Tibial nerve (tissue), 4 donors: ENCODE measurements at regions not wholly inside any gene's neighbourhood (a gene's known extent, or its start where the extent isn't known, plus 50 kb on each side); places are given as distances from the start of the nearest gene placed in this dataset.

Experiments
- DNase-seq, 2 donors: peaks; one replicate each; pipeline ENCODE4 v3.0.0-alpha.2; 2019; ENCODE audit warnings: low spot score in 2 of 2
- H3K27ac ChIP-seq, 4 donors: fragments of 200-600 bp; sonication (generic) in 3 of 4; one replicate each; pipeline ENCODE4 v1.5.1; 2017 to 2019; ENCODE audit warnings: mild to moderate bottlenecking in 1 of 4
- H3K27me3 ChIP-seq, 2 donors: fragments of 200-600 bp; sonication (generic) in 1 of 2; one replicate each; pipeline versions ENCODE4 v1.5.1 to v1.6.0; 2017 to 2019
- H3K36me3 ChIP-seq, 3 donors: fragments of 200-600 bp; sonication (generic); one replicate each; pipeline ENCODE4 v1.5.1; 2018 to 2019
- H3K4me1 ChIP-seq, 4 donors: fragments of 200-600 bp; sonication (generic) in 3 of 4; one replicate each; pipeline ENCODE4 v1.5.1; 2017 to 2019
- H3K4me3 ChIP-seq, 4 donors: fragments of 200-600 bp; sonication (generic) in 3 of 4; one replicate each; pipeline ENCODE4 v1.5.1; 2017 to 2019; ENCODE audit warnings: mild to moderate bottlenecking in 1 of 4, moderate library complexity in 1 of 4
- H3K9me3 ChIP-seq, 4 donors: fragments of 200-600 bp; sonication (generic) in 3 of 4; one replicate each; pipeline ENCODE4 v1.5.1; 2017 to 2019
- CTCF ChIP-seq, 5 experiments: fragments of 200-600 bp in 3 of 5; fragments of 450-650 bp in 2 of 5; sonication (generic) in 3 of 5; IDR thresholded peaks; one replicate each; pipeline ENCODE4 v1.5.1; 2016 to 2019; ENCODE audit warnings: antibody characterized with exemption in 5 of 5, mild to moderate bottlenecking in 3 of 5, moderate library complexity in 2 of 5
- EP300 ChIP-seq, 2 donors: sonication (generic); formaldehyde crosslinking; IDR thresholded peaks; one replicate each; pipeline ENCODE4 v1.6.1; 2017; ENCODE audit warnings: antibody characterized with exemption in 2 of 2, mild to moderate bottlenecking in 1 of 2
- POLR2A ChIP-seq, 2 donors: fragments of 450-650 bp; IDR thresholded peaks; one replicate each; pipeline ENCODE4 v1.6.1; 2017; ENCODE audit warnings: antibody characterized with exemption in 2 of 2, mild to moderate bottlenecking in 2 of 2, moderate library complexity in 2 of 2
- WGBS, 2 donors: methylation state at CpG; one replicate each; pipeline ENCODE4 v1.1.5; 2018; 5-methylcytosine and 5-hydroxymethylcytosine counted together

GRCh38 chr2:203585516-203585915, 50.4 kb upstream of the RAPH1 start:
- Histone ChIP-seq H3K27me3 (no peaks in the 10 kb centered on the region), H3K4me3 (no peak overlapping the region), H3K36me3 (no peaks in the 10 kb centered on the region), H3K27ac (no peak overlapping the region), H3K4me1 (peaks cover 0 to 20% (median 0%) of the 10 kb centered on the region in 4 donors), H3K9me3 (no peaks in the 10 kb centered on the region)
- TF ChIP-seq EP300 (IDR thresholded peaks at IDR 0.05): no peak
- no peak for TF ChIP-seq CTCF (IDR thresholded peaks at IDR 0.05)
- no peak for TF ChIP-seq POLR2A (IDR thresholded peaks at IDR 0.05)
- WGBS, 2 donors: 91 to 98% methylated on average over 2 of the region's 2 CpGs
- no peak for DNase-seq

- 87 to 92% methylated on average over 6 of the region's 6 CpGs for WGBS, 2 donors
- Histone ChIP-seq H3K36me3 (no peaks in the 10 kb centered on the region), H3K9me3 (no peaks in the 10 kb centered on the region), H3K27ac (no peak overlapping the region), H3K4me3 (no peak overlapping the region), H3K27me3 (no peaks in the 10 kb centered on the region), H3K4me1 (peaks cover 0 to 20% (median 0%) of the 10 kb centered on the region in 4 donors)
- TF ChIP-seq EP300 (IDR thresholded peaks at IDR 0.05) (no peak), POLR2A (IDR thresholded peaks at IDR 0.05) (no peak), CTCF (IDR thresholded peaks at IDR 0.05) (no peak)
- no peak for DNase-seq
These were observed 51.1 kb upstream of the RAPH1 start for GRCh38 chr2:203586206-203586605.

DNA sequence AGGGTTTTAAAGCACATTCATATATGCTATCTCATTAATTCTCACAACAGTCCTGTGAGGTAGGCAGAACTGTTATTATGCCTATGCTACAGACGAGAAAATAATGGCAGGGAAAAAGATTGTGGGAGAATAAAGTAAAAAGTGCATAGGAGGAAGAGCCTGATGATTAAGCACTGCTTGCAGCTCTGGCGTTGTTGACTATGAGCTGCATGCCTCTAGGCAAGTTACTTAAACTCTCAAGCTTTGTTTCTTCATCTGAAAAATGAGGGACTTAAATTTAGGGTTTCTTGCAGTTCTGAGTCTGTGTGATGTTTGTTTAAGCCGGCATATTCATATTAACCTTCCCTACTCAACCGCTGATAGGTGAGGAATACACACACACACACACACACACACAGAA, 51.6 kb upstream of the RAPH1 start:
- DNase-seq: no peak
- H3K4me3 ChIP-seq: no peak overlapping the region
- peaks cover 0 to 22% (median 0%) of the 10 kb centered on the region in 4 donors for H3K4me1 ChIP-seq
- WGBS, 2 donors: 76 to 84% methylated on average over 4 of the region's 4 CpGs
- no peak overlapping the region for H3K27ac ChIP-seq
- H3K9me3 ChIP-seq: no peaks in the 10 kb centered on the region
- no peaks in the 10 kb centered on the region for H3K36me3 ChIP-seq
- no peaks in the 10 kb centered on the region for H3K27me3 ChIP-seq
- TF ChIP-seq EP300 (IDR thresholded peaks at IDR 0.05): no peak
- no peak for TF ChIP-seq POLR2A (IDR thresholded peaks at IDR 0.05)
- no peak for TF ChIP-seq CTCF (IDR thresholded peaks at IDR 0.05)

GRCh38 chr2:203590496-203590895, 55.4 kb upstream of the RAPH1 start:
- Histone ChIP-seq H3K27ac (no peak overlapping the region), H3K4me1 (peaks cover 0 to 9% (median 0%) of the 10 kb centered on the region in 4 donors), H3K36me3 (no peaks in the 10 kb centered on the region), H3K27me3 (no peaks in the 10 kb centered on the region), H3K4me3 (no peak overlapping the region), H3K9me3 (no peaks in the 10 kb centered on the region)
- DNase-seq: no peak
- TF ChIP-seq CTCF (IDR thresholded peaks at IDR 0.05): no peak
- no peak for TF ChIP-seq EP300 (IDR thresholded peaks at IDR 0.05)
- TF ChIP-seq POLR2A (IDR thresholded peaks at IDR 0.05): no peak
- WGBS, 2 donors: 78 to 93% methylated on average over 2 of the region's 2 CpGs

GRCh38 chr2:203591642-203592041, 56.5 kb upstream of the RAPH1 start:
- Histone ChIP-seq H3K36me3 (no peaks in the 10 kb centered on the region), H3K4me1 (peaks cover 0 to 9% (median 0%) of the 10 kb centered on the region in 4 donors), H3K9me3 (no peaks in the 10 kb centered on the region), H3K27ac (no peak overlapping the region), H3K27me3 (no peaks in the 10 kb centered on the region), H3K4me3 (no peak overlapping the region)
- no peak for DNase-seq
- TF ChIP-seq EP300 (IDR thresholded peaks at IDR 0.05) (peak in 1 of 2 donors; percentile 16), CTCF (IDR thresholded peaks at IDR 0.05) (no peak), POLR2A (IDR thresholded peaks at IDR 0.05) (no peak)
